Skin epidermis (tissue), 12 donors: ENCODE measurements at regions not wholly inside any gene's neighbourhood (a gene's known extent, or its start where the extent isn't known, plus 50 kb on each side); places are given as distances from the start of the nearest gene placed in this dataset.

Source experiments
- H3K27ac ChIP-seq, 21 experiments: fragments of 200-600 bp; sonication (generic) in 11 of 21; one replicate each; pipeline ENCODE4 v1.5.0; 2020; ENCODE audit warnings: mild to moderate bottlenecking in 3 of 21, inconsistent platforms in 2 of 21, moderate library complexity in 2 of 21
- H3K4me3 ChIP-seq, 7 experiments: fragments of 200-600 bp; sonication (generic) in 2 of 7; one replicate each; pipeline ENCODE4 v1.5.0; 2020; ENCODE audit warnings: inconsistent platforms in 2 of 7, mild to moderate bottlenecking in 2 of 7, moderate library complexity in 1 of 7

DNA sequence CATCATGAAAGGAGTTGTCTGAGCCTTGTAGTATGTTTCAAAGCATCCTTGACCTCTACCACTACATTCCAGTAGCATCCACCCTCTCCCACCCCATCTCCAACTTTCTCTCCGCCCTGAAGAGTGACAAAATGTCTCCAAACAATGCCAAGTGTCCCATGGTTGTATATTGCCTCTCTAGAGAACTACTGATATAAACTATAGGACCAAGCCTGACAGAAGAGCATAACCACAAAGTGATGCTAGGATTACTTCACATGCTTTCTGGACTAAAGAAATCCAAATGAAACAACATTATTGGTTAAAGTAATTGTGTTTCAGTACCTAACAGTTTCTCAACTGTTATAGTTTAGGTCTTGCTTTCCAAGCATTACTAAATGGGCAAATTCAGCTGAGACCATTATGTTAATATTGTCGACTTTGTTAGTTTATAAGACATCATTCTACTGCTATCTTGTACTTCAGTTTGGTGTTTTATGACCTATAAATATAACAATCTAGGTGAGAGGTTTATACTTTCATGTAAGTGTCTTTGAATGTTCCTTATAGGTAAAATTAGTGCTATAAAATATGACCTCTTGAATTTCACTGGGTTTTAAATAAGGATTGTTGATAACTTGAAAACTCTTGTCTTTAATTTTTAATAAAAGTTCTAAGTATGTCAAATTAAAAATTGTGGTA is 117.4 kb downstream of the SUCNR1 start:
- H3K4me3 ChIP-seq: no peak overlapping the region
- H3K27ac ChIP-seq: no peak overlapping the region

DNA sequence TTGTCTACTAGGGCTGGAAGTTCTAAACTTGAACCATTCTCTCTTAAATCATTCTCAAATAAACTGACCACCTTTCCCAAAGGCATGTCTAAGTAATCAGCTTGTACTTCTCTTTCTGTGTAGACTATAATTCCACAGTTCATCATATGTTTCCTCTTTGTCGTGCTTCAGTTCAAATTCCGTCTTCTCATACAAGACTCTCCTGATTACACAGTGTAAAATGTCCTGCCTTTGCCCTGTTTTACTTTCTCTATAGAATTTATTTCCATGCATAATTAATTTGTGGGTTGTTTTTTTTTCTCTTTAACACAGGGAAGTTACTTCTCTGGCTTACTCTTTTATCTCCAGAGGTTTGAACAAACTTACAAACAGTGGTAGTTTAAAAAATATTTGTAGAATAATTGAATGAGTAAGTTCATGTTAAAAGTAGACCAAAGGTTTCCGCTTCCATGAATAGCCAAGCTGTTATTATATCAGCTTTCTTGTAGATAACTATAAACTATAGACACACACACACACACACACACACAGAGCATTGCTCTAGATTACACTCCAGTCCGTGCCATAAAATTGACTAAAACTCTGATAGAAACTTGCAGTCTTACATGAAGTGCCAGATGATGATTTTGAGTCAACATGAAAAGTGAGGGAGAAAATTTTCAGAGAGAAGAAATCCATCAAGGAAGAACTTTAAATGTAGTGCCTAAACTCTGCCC is 119.0 kb downstream of the SUCNR1 start:
- no peak overlapping the region for H3K27ac ChIP-seq

DNA sequence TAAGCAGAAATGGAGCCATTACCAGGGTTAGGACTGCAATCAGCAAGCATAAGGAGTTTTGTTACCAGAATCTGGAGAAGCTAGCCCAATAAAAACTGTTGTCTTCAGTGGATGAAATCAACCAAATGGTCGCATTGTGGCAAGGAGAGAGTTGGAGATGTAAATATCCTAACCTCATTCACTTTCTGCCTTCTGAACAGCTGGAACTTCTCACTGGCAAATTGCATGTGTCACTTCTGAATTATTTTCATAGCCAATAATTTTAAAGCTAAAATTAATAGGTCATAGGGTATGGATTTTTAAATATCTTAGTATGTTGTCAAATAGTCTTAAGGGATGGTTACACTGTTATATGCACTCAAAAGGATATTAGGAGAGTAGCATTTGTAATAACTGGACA is 121.6 kb downstream of the SUCNR1 start:
- H3K4me3 ChIP-seq: no peak overlapping the region
- H3K27ac ChIP-seq: no peak overlapping the region

More for the DNA sequence above, 119.0 kb downstream of the SUCNR1 start:
- no peak overlapping the region for H3K4me3 ChIP-seq

- no peak overlapping the region for H3K27ac ChIP-seq
- no peak overlapping the region for H3K4me3 ChIP-seq
These were observed 125.3 kb downstream of the SUCNR1 start for GRCh38 chr3:151998744-151999143.

GRCh38 chr3:151999936-152000335 is 126.5 kb downstream of the SUCNR1 start:
- Histone ChIP-seq H3K4me3 (no peak overlapping the region), H3K27ac (no peak overlapping the region)

GRCh38 chr3:152011812-152012735 is 138.6 kb downstream of the SUCNR1 start:
- H3K27ac ChIP-seq: no peak overlapping the region

DNA sequence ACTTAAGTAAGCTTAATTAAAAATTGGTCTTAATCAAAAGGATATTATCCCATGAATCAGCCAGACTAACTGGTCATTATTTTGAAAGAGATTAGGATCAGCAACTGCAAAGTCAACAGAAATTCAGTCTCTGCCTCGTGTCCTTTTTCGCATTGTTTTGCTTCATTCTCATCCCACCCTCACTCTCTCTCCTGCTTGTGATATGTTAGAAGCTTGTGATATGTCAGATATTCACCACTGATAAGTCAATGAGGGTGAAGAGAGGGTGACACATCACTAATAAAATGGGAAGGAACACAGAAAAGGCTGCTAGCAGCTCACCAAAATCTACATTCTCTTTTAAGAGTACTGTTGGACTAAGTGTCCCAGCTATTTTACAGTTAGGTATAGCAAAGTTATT is 146.1 kb downstream of the SUCNR1 start:
- Histone ChIP-seq H3K27ac (no peak overlapping the region), H3K4me3 (no peak overlapping the region)

More at GRCh38 chr3:152011812-152012735, 138.6 kb downstream of the SUCNR1 start:
- H3K4me3 ChIP-seq: no peak overlapping the region

DNA sequence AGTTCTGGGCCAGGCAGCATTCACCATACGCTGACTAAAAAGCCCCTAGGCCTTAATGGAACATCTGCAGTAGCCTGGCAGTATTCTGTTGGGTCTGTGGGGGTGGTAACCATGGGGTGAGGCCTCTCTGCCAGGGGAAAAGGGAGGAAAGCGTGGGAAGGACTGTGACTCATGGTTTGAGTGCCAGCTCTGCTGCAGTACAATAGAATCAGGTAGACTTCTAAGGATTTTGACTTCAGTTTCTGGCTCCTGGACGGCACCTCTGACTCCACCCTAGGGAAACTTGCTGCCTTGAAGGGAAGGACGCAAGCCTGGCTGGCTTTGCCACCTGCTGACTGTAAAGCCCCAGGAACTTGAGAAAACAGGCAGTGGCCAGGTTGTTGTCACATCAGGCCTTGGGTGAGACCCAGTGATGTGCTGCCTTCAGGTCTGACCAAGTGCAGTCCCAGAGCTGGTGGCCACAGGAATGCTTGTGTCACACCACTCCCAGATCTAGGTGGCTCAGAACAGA is 148.6 kb downstream of the SUCNR1 start:
- H3K4me3 ChIP-seq: no peak overlapping the region
- H3K27ac ChIP-seq: peak overlapping the region in 7 of 21 experiments; percentile 3 to 61 (median 54)

DNA sequence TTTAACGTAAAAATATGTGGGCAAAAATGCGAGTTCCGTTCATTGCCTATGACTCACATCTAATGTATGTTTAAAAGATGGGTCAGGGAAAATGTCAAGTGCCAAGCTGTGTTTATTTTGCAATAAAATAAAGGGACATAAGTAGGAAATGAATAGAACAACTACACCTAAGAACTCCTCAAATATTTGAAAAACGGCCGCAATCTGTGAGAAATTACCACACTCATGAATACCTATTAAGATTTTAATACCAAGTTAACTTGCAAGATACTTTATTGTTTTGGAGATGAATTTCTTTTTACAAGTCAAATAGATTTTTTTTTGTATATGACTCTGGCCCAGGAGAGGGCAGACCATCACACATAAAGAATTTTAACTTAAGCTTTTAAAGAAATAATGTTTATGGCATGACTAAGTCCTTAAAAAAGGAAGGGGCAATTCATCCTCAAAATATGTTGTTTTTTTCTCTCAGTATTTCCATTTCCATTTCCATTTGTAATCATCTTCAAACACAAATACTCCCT is 152.7 kb downstream of the SUCNR1 start:
- Histone ChIP-seq H3K4me3 (no peak overlapping the region), H3K27ac (peak overlapping the region in 1 of 21 experiments; percentile 15)

GRCh38 chr3:152030320-152030719 is 156.9 kb downstream of the SUCNR1 start:
- no peak overlapping the region for H3K4me3 ChIP-seq
- H3K27ac ChIP-seq: no peak overlapping the region

GRCh38 chr3:152031321-152031720 is 157.9 kb downstream of the SUCNR1 start:
- H3K27ac ChIP-seq: no peak overlapping the region
- no peak overlapping the region for H3K4me3 ChIP-seq

DNA sequence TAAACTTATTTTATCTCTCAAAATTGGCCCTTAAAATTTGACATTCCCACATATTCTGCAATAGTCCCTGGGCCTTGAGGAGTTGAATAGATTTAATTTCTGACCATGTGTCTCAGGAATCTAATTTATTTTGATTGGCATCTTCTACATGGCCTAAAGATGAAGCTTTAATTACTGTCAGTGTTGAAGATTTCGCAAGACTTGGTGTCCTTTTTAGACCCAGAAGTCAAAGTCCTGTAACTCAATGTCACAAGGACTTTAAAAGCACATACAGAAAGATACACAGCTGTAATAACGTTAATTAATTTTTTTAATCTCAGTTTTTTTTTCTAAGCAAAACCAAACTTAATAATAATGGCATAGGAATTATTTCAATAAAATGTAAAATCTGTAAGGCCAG is 163.9 kb downstream of the SUCNR1 start:
- no peak overlapping the region for H3K4me3 ChIP-seq
- no peak overlapping the region for H3K27ac ChIP-seq

DNA sequence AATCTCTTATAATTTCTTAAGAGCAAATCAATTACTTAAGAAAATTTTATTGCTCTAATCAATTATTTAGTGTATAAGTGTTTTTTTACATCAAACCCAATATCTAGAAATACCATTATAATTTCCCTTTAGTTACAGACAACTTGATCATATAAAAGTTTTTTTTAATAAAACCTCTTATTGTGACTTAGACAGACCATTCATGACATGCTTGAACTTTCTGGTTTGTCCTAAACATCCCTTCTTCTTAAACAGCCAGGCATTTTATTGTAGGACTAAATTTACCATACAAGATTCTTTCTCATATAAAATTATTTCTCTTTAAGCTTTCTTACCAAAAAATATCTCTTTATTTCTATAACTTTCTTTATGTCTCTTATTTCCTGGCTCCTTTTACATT is 164.5 kb downstream of the SUCNR1 start:
- H3K27ac ChIP-seq: no peak overlapping the region
- H3K4me3 ChIP-seq: no peak overlapping the region

DNA sequence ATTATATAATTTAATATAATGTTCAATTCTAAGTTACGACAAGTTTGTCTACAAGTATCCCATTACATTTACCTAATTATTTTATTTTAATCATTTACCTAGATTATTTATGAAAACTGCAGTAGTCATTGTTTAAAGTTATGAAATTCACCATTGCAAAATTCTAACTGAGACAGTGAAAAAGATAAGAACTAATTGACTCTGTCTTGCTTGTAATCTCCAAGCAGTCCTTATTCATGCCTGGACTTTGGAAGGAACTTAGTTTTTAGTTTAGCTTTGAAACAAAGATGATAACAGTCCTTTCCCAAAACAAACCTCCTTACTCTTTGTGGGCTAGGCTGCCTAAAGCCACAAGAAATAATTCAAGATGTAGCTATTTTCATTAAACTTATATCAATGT is 165.0 kb downstream of the SUCNR1 start:
- Histone ChIP-seq H3K27ac (no peak overlapping the region), H3K4me3 (no peak overlapping the region)

DNA sequence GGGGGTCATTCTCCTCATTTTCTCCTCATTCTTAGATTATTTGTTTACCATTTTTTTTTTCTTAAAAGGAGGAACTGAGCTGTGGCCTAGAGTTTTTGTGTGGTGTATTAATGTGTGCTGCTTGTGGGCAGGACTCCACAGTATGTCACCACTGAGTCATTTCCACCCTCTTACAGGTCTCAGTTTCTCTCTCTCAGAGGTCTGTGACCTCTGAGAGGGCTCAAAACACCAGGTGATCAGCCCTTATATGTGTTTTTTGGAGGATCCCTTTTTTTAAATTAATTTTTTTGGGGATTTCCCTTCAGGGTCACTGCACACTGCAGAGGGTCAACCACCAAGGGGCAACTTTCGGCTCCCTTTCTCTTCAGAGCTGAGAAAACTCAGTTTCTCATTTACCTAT is 166.4 kb downstream of the SUCNR1 start:
- H3K27ac ChIP-seq: no peak overlapping the region

GRCh38 chr3:152040319-152040718 is 166.9 kb downstream of the SUCNR1 start:
- H3K4me3 ChIP-seq: no peak overlapping the region
- H3K27ac ChIP-seq: no peak overlapping the region

More for the DNA sequence above, 166.4 kb downstream of the SUCNR1 start:
- H3K4me3 ChIP-seq: no peak overlapping the region

GRCh38 chr3:152043620-152044019 is 170.2 kb downstream of the SUCNR1 start:
- no peak overlapping the region for H3K27ac ChIP-seq
- H3K4me3 ChIP-seq: no peak overlapping the region

- no peak overlapping the region for H3K4me3 ChIP-seq
- no peak overlapping the region for H3K27ac ChIP-seq
These were observed 172.8 kb downstream of the SUCNR1 start for GRCh38 chr3:152046280-152046679.

DNA sequence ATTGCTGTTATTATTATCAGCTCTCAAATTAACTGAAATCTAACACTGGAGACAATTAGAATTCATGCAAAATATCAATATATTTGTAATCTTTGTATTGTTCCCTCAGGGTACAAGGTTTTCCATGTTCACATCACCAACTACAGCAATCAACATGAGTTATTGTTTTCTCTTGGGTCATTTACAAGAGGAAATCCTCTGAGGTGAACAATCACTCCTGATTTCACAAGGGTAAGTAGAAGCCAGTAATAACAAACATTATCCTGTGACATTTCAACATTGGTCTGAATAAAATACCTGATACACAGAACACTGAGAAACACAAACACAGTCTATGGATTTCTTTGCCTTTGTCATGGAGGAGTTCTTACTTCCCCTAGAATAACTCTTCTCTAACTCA is 174.0 kb downstream of the SUCNR1 start:
- H3K27ac ChIP-seq: no peak overlapping the region

GRCh38 chr3:152048831-152049230 is 175.4 kb downstream of the SUCNR1 start:
- Histone ChIP-seq H3K4me3 (no peak overlapping the region), H3K27ac (no peak overlapping the region)

More for the DNA sequence above, 174.0 kb downstream of the SUCNR1 start:
- no peak overlapping the region for H3K4me3 ChIP-seq
